ENCODE measurements at regions not wholly inside any gene's neighbourhood (a gene's known extent, or its start where the extent isn't known, plus 50 kb on each side); places are given as distances from the start of the nearest gene placed in this dataset.
A peak's percentile ranks its signal among the peaks of the same experiment; 100 is the strongest.
"Not testable (repeated sequence)": the region's sequence is repeated elsewhere in the genome, so short reads cannot be mapped to it uniquely, and the experiment has no call there.

GRCh38 chr3:110618512-110619226 is 452.9 kb upstream of the NECTIN3 start:
- TF ChIP-seq CTCF (conservative IDR thresholded peaks at IDR 0.05; ENCODE audit: control insufficient read depth, insufficient read depth, low read depth, low read length), result no peak
- no peak overlapping the region for H3K4me3 ChIP-seq (ENCODE audit: control insufficient read depth, low read depth, low read length)
- DNase-seq (ENCODE audit: low read depth), result no peak

GRCh38 chr3:110620118-110620517 is 451.5 kb upstream of the NECTIN3 start:
- no peak overlapping the region for H3K4me3 ChIP-seq (ENCODE audit: control insufficient read depth, low read depth, low read length)
- DNase-seq (ENCODE audit: low read depth), result no peak
- TF ChIP-seq CTCF (conservative IDR thresholded peaks at IDR 0.05; ENCODE audit: control insufficient read depth, insufficient read depth, low read depth, low read length), result no peak

GRCh38 chr3:110623571-110623970 is 448.0 kb upstream of the NECTIN3 start:
- H3K4me3 ChIP-seq (ENCODE audit: control insufficient read depth, low read depth, low read length), result no peak overlapping the region
- peak; percentile 26 for DNase-seq (ENCODE audit: low read depth)
- TF ChIP-seq CTCF (conservative IDR thresholded peaks at IDR 0.05; ENCODE audit: control insufficient read depth, insufficient read depth, low read depth, low read length), result no peak

- DNase-seq (ENCODE audit: low read depth), result peak; percentile 19
- TF ChIP-seq CTCF (conservative IDR thresholded peaks at IDR 0.05; ENCODE audit: control insufficient read depth, insufficient read depth, low read depth, low read length), result no peak
- H3K4me3 ChIP-seq (ENCODE audit: control insufficient read depth, low read depth, low read length), result no peak overlapping the region
Measured at GRCh38 chr3:110624576-110624975, 447.0 kb upstream of the NECTIN3 start.

- DNase-seq (ENCODE audit: low read depth), result no peak
- no peak for TF ChIP-seq CTCF (conservative IDR thresholded peaks at IDR 0.05; ENCODE audit: control insufficient read depth, insufficient read depth, low read depth, low read length)
- H3K4me3 ChIP-seq (ENCODE audit: control insufficient read depth, low read depth, low read length), result no peak overlapping the region
Measured at GRCh38 chr3:110625201-110625747, 446.3 kb upstream of the NECTIN3 start.

GRCh38 chr3:110626652-110627111 is 444.9 kb upstream of the NECTIN3 start:
- H3K4me3 ChIP-seq (ENCODE audit: control insufficient read depth, low read depth, low read length), result not testable (repeated sequence)
- DNase-seq (ENCODE audit: low read depth), result peak; percentile 18

- H3K4me3 ChIP-seq (ENCODE audit: control insufficient read depth, low read depth, low read length), result no peak overlapping the region
- no peak for TF ChIP-seq CTCF (conservative IDR thresholded peaks at IDR 0.05; ENCODE audit: control insufficient read depth, insufficient read depth, low read depth, low read length)
- DNase-seq (ENCODE audit: low read depth), result no peak
Measured at GRCh38 chr3:110628650-110629301, 442.8 kb upstream of the NECTIN3 start.
